WTC11 (cell line): ENCODE measurements at regions not wholly inside any gene's neighbourhood (a gene's known extent, or its start where the extent isn't known, plus 50 kb on each side); places are given as distances from the start of the nearest gene placed in this dataset.

Experiments
- CBFB ChIP-seq: sonication (generic); formaldehyde crosslinking; IDR thresholded peaks from 2 replicates; pipeline ENCODE4 v1.8.1; 2022; ENCODE audit warnings: mild to moderate bottlenecking, low read depth, missing genetic modification reagents
- CREB1 ChIP-seq: sonication (generic); formaldehyde crosslinking; IDR thresholded peaks from 2 replicates; pipeline ENCODE4 v1.8.0; 2023; ENCODE audit warnings: mild to moderate bottlenecking, missing genetic modification reagents
- CREM ChIP-seq: sonication (generic); formaldehyde crosslinking; IDR thresholded peaks from 2 replicates; pipeline ENCODE4 v1.8.1; 2022; ENCODE audit warnings: mild to moderate bottlenecking, missing genetic modification reagents, moderate library complexity
- FOXJ3 ChIP-seq: sonication (generic); formaldehyde crosslinking; IDR thresholded peaks from 2 replicates; pipeline ENCODE4 v1.9.0; 2021; ENCODE audit warnings: missing genetic modification reagents, mild to moderate bottlenecking, borderline replicate concordance
- FOXK1 ChIP-seq: sonication (generic); formaldehyde crosslinking; IDR thresholded peaks from 2 replicates; pipeline ENCODE4 v1.8.0; 2022; ENCODE audit warnings: mild to moderate bottlenecking, moderate library complexity, missing genetic modification reagents
- MAX ChIP-seq: sonication (generic); formaldehyde crosslinking; IDR thresholded peaks from 2 replicates; pipeline ENCODE4 v1.8.0; 2022; ENCODE audit warnings: mild to moderate bottlenecking, missing genetic modification reagents
- NFE2L1 ChIP-seq: sonication (generic); formaldehyde crosslinking; IDR thresholded peaks from 2 replicates; pipeline ENCODE4 v1.8.1; 2023; ENCODE audit warnings: missing genetic modification reagents
- NR2C2 ChIP-seq: sonication (generic); formaldehyde crosslinking; IDR thresholded peaks from 2 replicates; pipeline ENCODE4 v1.8.0; 2022; ENCODE audit warnings: mild to moderate bottlenecking, missing genetic modification reagents
- PRRX2 ChIP-seq: fragments of 250-450 bp; sonication (Bioruptor Pico); IDR thresholded peaks from 2 replicates; pipeline ENCODE4 v1.8.0; 2021; ENCODE audit warnings: mild to moderate bottlenecking
- STAT6 ChIP-seq: sonication (generic); formaldehyde crosslinking; conservative IDR thresholded peaks from 2 replicates; pipeline ENCODE4 v1.8.1; 2023; ENCODE audit warnings: mild to moderate bottlenecking, low read depth, missing genetic modification reagents, moderate library complexity
- TEAD4 ChIP-seq: sonication (generic); formaldehyde crosslinking; IDR thresholded peaks from 2 replicates; pipeline ENCODE4 v1.8.0; 2022; ENCODE audit warnings: mild to moderate bottlenecking, missing genetic modification reagents
- TF ChIP-seq, protein P1 (sequence below): fragments of 200-600 bp; IDR thresholded peaks from 2 replicates; pipeline ENCODE4 v1.8.0; 2022; ENCODE audit warnings: antibody characterized with exemption
- TF ChIP-seq, protein P2 (sequence below): sonication (generic); formaldehyde crosslinking; IDR thresholded peaks from 2 replicates; pipeline ENCODE4 v1.8.0; 2022; ENCODE audit warnings: mild to moderate bottlenecking, missing genetic modification reagents
- TF ChIP-seq, protein P3 (sequence below): sonication (generic); formaldehyde crosslinking; IDR thresholded peaks from 2 replicates; pipeline ENCODE4 v1.8.0; 2023; ENCODE audit warnings: missing genetic modification reagents

GRCh38 chr18:4573735-4574134 lies 118.6 kb upstream of the DLGAP1 start:
- TF ChIP-seq, protein P1, sequence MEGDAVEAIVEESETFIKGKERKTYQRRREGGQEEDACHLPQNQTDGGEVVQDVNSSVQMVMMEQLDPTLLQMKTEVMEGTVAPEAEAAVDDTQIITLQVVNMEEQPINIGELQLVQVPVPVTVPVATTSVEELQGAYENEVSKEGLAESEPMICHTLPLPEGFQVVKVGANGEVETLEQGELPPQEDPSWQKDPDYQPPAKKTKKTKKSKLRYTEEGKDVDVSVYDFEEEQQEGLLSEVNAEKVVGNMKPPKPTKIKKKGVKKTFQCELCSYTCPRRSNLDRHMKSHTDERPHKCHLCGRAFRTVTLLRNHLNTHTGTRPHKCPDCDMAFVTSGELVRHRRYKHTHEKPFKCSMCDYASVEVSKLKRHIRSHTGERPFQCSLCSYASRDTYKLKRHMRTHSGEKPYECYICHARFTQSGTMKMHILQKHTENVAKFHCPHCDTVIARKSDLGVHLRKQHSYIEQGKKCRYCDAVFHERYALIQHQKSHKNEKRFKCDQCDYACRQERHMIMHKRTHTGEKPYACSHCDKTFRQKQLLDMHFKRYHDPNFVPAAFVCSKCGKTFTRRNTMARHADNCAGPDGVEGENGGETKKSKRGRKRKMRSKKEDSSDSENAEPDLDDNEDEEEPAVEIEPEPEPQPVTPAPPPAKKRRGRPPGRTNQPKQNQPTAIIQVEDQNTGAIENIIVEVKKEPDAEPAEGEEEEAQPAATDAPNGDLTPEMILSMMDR = no peak
- TF ChIP-seq NR2C2 (CRISPR knock-in tag) (no peak), NFE2L1 (CRISPR knock-in tag) (no peak), PRRX2 (no peak), TEAD4 (CRISPR knock-in tag) (no peak), CBFB (CRISPR knock-in tag) (no peak), FOXJ3 (CRISPR knock-in tag) (no peak), FOXK1 (no peak), CREM (CRISPR knock-in tag) (no peak), CREB1 (CRISPR knock-in tag) (no peak), STAT6 (CRISPR knock-in tag) (no peak), MAX (CRISPR knock-in tag) (no peak)
- TF ChIP-seq, protein P2, sequence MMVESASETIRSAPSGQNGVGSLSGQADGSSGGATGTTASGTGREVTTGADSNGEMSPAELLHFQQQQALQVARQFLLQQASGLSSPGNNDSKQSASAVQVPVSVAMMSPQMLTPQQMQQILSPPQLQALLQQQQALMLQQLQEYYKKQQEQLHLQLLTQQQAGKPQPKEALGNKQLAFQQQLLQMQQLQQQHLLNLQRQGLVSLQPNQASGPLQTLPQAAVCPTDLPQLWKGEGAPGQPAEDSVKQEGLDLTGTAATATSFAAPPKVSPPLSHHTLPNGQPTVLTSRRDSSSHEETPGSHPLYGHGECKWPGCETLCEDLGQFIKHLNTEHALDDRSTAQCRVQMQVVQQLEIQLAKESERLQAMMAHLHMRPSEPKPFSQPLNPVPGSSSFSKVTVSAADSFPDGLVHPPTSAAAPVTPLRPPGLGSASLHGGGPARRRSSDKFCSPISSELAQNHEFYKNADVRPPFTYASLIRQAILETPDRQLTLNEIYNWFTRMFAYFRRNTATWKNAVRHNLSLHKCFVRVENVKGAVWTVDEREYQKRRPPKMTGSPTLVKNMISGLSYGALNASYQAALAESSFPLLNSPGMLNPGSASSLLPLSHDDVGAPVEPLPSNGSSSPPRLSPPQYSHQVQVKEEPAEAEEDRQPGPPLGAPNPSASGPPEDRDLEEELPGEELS = no peak
- TF ChIP-seq, protein P3, sequence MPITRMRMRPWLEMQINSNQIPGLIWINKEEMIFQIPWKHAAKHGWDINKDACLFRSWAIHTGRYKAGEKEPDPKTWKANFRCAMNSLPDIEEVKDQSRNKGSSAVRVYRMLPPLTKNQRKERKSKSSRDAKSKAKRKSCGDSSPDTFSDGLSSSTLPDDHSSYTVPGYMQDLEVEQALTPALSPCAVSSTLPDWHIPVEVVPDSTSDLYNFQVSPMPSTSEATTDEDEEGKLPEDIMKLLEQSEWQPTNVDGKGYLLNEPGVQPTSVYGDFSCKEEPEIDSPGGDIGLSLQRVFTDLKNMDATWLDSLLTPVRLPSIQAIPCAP (CRISPR knock-in tag) = no peak
